Right hindlimb (tissue), 1 donor: ENCODE measurements at regions not wholly inside any gene's neighbourhood (a gene's known extent, or its start where the extent isn't known, plus 50 kb on each side); places are given as distances from the start of the nearest gene placed in this dataset.

Source experiments
- DNase-seq: peaks from one replicate; pipeline ENCODE4 v3.0.0-alpha.2; 2018

GRCh38 chr13:47147812-47148119 is 250.9 kb upstream of the HTR2A start:
- DNase-seq: no peak

GRCh38 chr13:47146991-47147811 is 250.3 kb upstream of the HTR2A start:
- DNase-seq: no peak

GRCh38 chr13:47146136-47146535 is 249.3 kb upstream of the HTR2A start:
- no peak for DNase-seq

- no peak for DNase-seq
These were observed 247.9 kb upstream of the HTR2A start for GRCh38 chr13:47144782-47145181.

- DNase-seq: no peak
These were observed 245.3 kb upstream of the HTR2A start for GRCh38 chr13:47142105-47142504.

- DNase-seq: no peak
These were observed 242.7 kb upstream of the HTR2A start for GRCh38 chr13:47139519-47139918.

- no peak for DNase-seq
These were observed 239.7 kb upstream of the HTR2A start for GRCh38 chr13:47136504-47136941.

GRCh38 chr13:47135800-47136503 is 239.1 kb upstream of the HTR2A start:
- no peak for DNase-seq

GRCh38 chr13:47134939-47135489 is 238.2 kb upstream of the HTR2A start:
- DNase-seq: no peak

- DNase-seq: no peak
These were observed 236.2 kb upstream of the HTR2A start for GRCh38 chr13:47133011-47133445.

GRCh38 chr13:47129461-47129860 is 232.6 kb upstream of the HTR2A start:
- no peak for DNase-seq

GRCh38 chr13:47126432-47126831 is 229.6 kb upstream of the HTR2A start:
- DNase-seq: no peak

GRCh38 chr13:47121092-47121763 is 224.4 kb upstream of the HTR2A start:
- DNase-seq: no peak

- DNase-seq: no peak
These were observed 223.4 kb upstream of the HTR2A start for GRCh38 chr13:47120282-47120681.

- no peak for DNase-seq
These were observed 222.9 kb upstream of the HTR2A start for GRCh38 chr13:47119575-47120235.

GRCh38 chr13:47117268-47117667 is 220.4 kb upstream of the HTR2A start:
- no peak for DNase-seq

- DNase-seq: no peak
These were observed 217.2 kb upstream of the HTR2A start for GRCh38 chr13:47114030-47114429.

GRCh38 chr13:47112903-47113299 is 216.0 kb upstream of the HTR2A start:
- no peak for DNase-seq

- DNase-seq: no peak
These were observed 215.5 kb upstream of the HTR2A start for GRCh38 chr13:47112205-47112902.

GRCh38 chr13:47111499-47111898 is 214.6 kb upstream of the HTR2A start:
- DNase-seq: no peak

GRCh38 chr13:47110833-47111240 is 214.0 kb upstream of the HTR2A start:
- no peak for DNase-seq

- DNase-seq: no peak
These were observed 213.3 kb upstream of the HTR2A start for GRCh38 chr13:47110141-47110540.
